Caki2 (cell line): ENCODE measurements at regions not wholly inside any gene's neighbourhood (a gene's known extent, or its start where the extent isn't known, plus 50 kb on each side); places are given as distances from the start of the nearest gene placed in this dataset.

Experiments
- DNase-seq: peaks from one replicate; pipeline ENCODE4 v3.0.0-alpha.2; 2015; ENCODE audit warnings: low read depth
- in situ Hi-C: cut with HindIII; loops from 2 replicates; pipeline ENCODE4 v1.10.0; 2016; ENCODE audit warnings: low sequenced_read_pairs, low pct_unique_long_range_greater_than_20kb, mixed read lengths

DNA sequence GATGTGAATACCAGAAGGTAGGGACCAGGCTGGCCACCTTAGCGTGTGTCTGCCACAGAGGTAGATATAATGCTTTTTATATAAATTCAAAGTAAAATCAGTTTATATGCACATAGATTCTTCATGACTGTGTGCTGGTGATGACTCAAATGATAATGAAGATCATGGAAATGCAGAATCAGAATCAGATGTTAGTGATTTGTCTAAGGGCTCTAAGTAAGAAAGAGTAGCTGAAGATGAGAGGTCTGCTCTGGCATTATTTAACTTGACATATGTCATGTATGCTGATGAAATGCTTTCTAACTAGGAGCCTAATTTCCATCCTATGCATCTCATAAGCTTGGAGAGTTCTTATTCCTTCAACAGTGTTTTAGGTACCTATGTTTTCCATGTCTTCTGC, 50.3 kb upstream of the DPH6 start:
- in situ Hi-C loops = no loop called here

DNA sequence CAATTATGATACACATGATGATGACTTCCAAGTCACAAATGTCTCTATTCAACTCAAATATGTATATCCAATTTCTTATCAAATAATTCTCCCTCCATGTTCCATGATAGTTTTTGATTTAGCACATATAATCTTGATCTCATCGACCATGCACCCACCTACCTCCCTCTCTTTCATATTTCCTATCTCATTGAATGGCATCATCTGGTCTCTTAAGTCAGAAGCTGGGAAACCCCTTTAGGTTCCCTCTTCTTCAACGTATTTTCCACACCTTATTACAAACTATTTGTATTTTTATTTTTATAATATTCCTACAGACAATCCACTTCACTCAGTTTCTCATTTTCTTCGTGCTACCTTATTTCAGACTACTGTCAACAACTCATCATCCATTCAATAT, 56.9 kb upstream of the DPH6 start:
- in situ Hi-C loops = no loop called here
- no peak for DNase-seq

More for the DNA sequence above, 50.3 kb upstream of the DPH6 start:
- no peak for DNase-seq

DNA sequence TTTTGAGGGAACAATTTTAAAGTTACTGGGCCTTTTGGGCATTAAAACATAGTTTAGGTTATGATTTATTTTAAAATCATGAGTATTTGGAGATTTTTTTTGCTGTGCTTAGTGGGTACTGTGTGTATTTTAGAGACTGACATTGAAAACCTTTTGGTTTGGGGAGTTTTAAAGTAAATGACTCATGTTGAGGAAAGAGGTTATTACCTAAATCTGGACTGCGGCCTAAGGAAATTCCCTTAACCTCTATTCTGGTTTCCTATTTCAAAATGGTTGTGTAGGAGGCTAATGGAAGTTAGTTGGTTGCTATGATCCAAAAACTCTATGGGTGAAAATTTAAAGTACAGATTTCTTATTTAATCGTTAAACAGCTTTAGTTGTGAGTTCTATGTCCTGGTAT, 57.3 kb upstream of the DPH6 start:
- in situ Hi-C loops = no loop called here
- DNase-seq = no peak

DNA sequence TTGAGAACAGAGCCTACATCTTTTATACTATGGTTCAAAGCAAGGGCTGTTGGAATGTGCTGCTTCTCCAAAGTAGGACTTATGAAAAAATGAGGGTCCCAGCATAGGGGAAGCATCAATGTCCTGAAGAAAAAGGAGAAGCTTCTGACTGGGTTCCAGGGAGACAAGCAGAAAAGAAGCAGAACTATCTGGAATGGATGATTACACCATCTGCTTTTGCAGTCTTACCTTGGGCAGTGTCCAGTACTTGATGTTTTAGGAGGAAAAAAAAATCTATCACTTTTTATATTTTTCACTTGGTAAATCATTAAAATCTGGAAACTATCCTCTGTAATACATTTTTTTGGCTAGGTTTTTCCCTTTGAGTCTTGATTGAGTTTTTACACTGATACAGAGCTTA, 57.9 kb upstream of the DPH6 start:
- DNase-seq = no peak
- in situ Hi-C loops = no loop called here

DNA sequence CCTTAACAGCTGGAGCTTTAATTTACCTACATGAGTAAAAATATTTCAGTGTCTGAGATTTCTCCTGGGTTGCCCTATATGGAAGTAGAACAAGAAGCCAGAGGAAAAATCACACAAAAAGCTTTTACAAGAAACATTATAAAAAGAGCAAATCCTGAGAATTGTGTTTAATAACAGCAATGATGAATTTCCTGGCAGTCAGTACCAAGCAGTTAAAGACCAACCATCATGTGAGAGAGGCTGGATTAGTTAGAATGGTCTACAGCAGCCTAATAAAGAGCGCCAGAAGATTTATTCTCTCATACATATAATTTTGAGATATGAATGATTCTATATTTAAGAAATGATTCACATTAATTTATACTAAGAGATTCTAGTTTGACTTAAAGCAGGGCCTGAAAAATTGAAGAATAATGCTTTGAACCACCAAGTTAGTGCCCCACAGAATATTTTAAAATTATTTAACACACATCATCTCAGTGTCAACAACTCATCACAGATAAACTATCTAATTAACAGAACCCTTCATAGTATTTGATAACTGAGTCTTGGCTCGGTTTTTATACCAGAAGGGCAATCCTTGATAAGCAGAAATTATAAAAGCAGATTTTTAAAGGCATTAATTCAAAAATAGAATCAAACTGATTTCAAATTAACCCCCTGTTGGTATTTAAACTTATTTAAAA, 59.9 kb upstream of the DPH6 start:
- no peak for DNase-seq
- in situ Hi-C loops = no loop called here

DNA sequence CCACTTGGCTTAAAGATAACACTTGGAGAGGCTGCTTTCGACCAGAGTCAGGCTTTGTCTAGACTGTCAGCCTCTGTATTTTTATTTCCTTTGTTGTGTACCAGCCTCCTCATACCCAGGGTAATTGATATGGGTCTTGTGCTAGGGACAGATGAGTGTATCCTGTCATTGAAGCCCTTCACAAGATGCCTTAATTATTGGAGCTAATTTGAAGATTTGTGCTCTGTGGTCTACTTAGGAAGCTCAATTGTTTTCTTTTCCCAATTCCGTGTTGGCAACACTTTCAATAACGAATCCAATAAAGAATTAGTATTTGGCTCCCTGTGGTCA, 60.5 kb upstream of the DPH6 start:
- in situ Hi-C loops = no loop called here
- DNase-seq = no peak

DNA sequence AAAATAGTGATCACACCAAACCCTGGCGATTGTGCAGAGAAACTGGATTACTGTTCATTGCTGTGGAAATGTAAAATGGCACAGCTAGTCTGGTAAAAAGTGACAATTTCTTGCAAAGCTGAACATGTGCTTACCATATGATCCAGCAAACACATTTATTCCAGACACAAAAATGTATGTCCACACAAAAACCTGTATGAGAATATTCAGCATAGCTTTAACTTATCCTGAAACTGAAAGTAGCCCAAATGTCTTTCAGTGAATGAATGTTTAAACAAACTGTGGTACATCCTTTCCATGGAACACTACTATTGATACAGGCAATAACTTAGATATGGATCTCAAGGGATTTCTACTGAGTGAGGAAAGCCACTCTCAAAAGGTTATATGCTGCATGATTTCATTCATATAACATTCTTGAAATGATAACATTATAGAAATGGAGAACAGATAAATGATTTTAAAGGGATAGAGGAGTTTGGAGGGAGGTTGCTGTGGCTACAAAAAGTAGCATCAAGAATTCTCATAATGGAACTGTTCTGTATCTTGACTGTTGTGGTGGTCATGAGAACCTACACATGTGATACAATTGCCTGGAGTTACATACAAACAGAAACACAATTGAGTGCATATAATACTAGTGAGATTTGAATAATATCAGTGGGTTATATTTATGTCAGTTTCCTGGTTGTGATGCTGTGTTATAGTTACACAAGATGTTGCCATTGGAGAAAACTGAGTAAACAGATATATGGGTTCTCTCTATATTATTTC, 70.7 kb upstream of the DPH6 start:
- in situ Hi-C loops = no loop called here
- no peak for DNase-seq

DNA sequence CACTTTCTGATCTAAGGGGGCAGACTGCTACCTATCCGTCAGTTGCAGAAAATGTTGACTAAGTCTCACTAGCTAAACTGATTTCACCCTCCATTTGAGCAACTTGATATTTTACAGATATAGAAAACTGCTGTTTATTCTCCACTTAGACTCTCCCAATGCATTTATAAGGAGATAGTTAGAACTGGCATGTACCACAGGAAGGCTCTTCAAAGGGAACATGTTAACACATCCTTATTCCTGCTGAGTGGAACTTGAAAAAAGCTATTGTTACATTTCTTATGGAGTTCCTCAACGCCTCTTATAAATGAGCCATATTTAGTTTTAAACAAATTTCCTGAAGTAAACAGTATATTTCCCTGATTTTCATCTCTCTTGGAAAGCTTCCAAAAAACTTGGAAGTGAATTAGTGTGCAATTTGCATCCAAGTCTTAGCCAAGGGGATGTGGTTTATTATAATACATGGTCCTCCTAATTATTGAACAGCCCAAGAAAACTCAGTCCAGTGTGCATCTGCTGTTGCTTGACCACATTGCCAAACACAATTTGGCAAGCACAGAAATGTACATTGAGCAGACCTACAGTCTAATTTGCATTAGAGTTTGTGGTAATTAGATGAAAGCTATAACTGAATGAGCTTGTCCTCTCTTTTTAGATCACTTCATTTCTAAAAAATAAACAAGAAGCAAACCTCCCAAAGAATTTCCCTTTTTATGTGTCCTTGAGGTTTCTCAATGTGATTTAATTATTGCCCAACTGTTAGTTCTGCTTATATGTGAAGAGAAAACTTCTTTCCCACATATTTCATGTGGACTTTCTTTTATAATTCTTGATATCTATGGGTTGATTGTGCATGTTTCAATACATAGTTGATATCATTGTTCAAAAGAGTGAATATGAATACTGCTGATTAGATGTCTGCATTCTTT, 72.6 kb upstream of the DPH6 start:
- in situ Hi-C loops = no loop called here
- no peak for DNase-seq

DNA sequence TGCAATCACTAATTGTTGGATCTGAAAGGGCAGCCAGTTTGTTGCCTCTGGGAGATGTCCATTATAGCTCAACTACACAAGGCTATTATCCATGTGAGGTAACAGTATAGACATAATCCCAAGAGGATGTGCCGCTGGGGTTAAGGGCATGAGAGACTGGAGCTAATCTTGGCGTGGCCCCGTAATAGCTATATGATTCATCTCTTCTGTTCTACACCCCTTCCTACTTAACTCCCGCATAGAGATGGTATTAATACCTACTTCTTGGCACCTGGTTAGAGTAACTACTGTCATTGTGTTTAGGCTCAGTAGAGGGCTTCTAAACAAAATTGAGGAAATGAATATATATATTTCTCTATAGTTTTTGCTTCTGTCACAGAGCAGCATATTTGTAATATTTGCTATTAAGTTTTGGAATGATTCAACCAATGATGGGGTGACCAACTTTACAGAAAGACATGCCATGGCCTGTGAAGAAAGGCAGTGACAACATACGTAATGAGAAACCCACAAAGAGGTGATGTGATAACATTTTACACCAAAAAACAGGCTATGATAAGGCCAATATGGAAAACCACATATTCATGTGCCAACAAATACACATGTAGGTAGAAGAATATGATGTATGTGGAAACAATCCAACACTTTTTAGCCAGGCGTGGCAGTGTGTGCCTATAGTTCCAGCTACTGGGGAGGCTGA, 76.8 kb upstream of the DPH6 start:
- no peak for DNase-seq
- in situ Hi-C loops = no loop called here

DNA sequence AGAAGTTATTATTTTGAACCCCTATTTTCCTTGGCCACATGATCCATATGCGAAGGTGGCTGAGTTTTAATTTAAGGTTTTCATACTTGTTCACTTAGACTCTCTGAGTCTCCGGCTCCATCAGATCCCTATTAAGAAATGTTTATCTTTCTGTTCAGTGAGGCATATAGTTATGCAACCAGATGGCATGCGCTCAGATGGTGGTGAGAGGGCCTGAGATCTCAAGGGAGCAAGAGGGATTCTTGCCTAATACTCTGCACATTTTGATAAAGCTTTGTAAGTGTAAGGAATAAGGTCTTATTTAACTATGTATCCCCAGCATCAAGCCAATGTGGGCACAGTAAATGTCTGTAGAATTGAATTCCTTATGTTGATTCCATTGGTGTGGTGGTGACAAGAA, 78.9 kb upstream of the DPH6 start:
- peak; percentile 43 for DNase-seq
- in situ Hi-C loops = no loop called here

DNA sequence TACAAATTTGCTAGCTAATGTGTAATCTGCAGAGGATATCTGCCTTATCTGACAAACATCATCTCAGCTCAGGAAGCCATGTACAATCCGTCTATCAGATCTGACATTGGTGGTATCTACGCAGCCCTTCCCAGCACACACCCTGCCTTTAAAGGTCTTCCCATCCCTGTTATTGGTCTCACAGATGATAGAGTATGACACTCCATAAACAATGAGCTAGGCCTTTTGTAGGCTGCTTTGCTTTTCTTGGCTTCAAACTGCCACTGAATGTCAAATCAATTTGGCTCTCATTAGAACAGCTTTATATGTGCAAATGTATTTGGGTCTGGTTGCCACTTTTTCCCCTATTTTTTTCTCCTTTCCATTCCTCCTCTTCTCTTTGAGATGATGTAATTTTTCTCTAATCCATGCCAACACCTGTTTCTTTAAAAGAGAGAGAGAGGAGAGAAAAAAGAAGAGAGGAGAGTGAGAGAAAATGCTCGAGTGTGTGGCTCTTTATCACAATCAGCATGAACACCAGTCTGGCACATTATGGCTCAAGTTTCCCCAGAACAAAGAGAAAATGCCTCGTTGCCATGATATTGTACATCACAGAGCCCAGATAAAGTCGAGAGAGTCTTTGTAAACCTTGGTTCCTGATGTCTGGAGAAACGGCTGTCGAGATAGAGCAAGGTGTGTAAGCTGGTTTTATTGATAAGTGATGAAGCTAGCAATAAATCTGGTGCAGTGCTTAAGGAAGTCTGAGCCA, 80.8 kb upstream of the DPH6 start:
- DNase-seq = peak; percentile 63

DNA sequence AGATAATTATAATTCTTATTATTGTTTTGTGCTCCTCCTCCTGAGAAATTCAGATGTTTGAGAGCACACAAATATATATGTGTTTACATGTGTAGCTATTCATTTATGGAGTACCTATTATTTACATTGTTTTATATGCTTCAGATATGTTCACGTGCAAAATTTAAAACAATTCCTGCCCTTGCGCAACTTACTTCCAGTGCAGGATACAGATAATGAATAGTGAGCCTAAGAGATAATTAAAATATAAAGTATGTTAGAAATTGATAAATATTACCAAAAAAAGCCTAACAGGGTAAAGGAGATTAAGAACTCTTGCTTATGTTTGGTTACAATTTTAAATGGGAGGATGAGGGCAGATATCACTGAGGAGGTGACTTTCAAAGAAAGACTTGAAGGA, 81.7 kb upstream of the DPH6 start:
- in situ Hi-C loops = no loop called here
- no peak for DNase-seq

More for the DNA sequence above, 80.8 kb upstream of the DPH6 start:
- in situ Hi-C loops = no loop called here

DNA sequence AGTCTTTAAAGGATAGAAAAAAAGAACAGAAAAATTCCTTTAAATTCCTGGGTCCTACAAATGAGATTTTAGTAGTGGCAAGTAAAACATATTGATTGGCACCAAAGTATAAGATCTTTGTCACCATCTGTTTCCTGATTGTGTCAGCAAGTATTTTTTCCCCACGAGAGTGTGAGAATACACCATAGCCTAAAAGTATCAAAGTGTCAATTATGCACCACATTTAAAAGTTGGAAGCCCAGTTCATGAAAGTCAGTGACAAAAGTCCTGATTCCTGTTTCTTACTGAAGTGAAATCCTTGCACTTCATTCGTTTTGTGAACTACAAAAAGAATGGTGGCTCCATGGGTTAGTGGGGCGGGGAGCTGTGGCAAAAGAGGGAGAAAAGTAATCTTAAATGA, 83.8 kb upstream of the DPH6 start:
- no peak for DNase-seq
- in situ Hi-C loops = no loop called here

DNA sequence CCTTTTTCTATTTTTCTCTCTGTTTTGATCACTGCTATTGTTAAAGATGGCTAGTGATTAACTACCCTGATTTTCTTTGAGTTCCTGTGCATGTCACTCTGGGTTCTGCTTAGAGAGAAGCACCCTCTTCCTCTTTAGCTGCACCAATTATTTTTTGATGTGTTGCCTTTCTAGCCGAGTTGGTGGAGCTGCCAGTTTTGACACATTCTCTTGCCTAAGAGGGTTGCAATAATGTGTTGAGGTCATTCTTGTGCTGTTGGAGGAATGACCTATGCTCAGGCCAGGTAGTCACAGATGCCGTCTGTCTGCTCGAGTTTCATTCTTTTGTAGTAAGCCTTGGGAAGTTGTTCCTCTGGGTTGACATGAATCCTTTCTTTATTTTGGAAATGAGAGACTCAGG, 84.6 kb upstream of the DPH6 start:
- no peak for DNase-seq
- in situ Hi-C loops = no loop called here

DNA sequence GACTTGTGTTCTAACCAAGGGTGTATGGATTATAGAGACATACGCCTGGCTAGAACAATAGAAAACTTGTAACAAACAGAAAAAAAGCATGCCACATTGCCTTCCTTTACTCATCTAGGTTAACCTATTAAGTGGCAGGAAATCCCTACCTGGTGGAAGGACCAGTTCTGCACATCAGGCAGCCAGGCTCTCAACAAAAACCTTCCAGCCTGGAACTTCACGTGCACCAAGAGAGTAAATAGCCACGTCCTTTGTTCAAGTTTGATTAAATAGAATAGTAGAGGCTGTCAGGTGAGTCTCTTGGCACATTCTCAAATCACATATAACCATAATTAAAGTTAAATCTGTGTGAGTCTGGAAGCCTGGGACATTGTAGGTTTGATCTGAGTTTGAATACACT, 85.0 kb upstream of the DPH6 start:
- in situ Hi-C loops = no loop called here
- no peak for DNase-seq

DNA sequence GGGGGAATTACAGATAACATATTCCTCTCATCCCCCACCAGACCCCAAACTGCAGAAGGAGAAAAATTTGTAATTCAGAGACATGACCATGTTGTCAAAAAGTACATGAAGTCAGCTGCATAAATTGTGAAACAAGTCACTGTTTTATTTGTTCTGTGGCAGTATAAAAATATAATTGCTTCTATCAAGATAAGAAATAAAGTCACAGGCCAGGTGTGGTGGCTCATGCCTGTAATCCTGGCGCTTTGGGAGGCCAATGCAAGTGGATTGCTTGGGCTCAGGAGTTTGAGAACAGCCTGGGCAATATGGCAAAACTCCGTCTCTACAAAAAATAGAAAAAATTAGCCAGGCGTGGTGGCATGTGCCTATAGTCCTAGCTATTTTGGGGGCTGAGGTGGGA, 87.7 kb upstream of the DPH6 start:
- in situ Hi-C loops = no loop called here
- DNase-seq = no peak

DNA sequence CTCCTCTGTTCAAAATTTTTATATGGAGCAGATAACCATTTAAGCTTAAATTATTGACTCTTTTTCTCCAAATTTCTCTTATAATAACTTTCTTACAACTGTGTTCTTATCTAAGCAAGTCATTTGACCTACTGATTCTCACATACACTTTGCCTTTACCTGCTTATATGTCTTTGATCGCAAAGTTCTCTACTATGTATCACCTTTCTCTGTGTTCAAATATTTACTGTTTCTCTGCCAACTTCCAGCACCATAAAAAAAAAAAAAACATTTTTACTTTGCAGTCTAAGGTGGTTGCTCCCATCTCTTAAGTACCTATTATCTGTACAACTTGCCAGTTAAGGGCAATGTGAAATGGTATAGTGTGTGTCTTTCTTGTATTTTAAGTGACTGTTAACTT, 100.8 kb upstream of the DPH6 start:
- in situ Hi-C loops = no loop called here

DNA sequence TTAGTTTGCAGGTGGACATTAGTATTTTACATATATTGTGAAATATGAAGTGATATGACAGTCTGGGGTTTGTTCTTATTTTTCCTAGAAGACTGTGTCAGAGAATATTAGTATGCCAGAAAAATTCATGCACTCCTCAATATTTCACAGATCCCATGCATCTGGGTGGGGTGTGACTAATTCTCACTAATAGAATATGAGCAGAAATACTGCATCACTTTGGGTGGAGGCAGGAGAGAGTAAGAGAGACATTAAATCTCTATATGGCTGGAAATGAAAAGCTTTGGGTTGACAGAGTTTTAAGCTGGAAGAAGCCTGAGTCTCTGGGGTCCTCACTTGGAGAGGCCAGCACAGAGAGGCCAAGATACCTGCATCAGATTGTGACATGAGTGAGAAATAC, 101.3 kb upstream of the DPH6 start:
- DNase-seq = no peak
- in situ Hi-C loops = no loop called here

More for the DNA sequence above, 100.8 kb upstream of the DPH6 start:
- DNase-seq = no peak
